ENCODE measurements at regions not wholly inside any gene's neighbourhood (a gene's known extent, or its start where the extent isn't known, plus 50 kb on each side); places are given as distances from the start of the nearest gene placed in this dataset.

DNA sequence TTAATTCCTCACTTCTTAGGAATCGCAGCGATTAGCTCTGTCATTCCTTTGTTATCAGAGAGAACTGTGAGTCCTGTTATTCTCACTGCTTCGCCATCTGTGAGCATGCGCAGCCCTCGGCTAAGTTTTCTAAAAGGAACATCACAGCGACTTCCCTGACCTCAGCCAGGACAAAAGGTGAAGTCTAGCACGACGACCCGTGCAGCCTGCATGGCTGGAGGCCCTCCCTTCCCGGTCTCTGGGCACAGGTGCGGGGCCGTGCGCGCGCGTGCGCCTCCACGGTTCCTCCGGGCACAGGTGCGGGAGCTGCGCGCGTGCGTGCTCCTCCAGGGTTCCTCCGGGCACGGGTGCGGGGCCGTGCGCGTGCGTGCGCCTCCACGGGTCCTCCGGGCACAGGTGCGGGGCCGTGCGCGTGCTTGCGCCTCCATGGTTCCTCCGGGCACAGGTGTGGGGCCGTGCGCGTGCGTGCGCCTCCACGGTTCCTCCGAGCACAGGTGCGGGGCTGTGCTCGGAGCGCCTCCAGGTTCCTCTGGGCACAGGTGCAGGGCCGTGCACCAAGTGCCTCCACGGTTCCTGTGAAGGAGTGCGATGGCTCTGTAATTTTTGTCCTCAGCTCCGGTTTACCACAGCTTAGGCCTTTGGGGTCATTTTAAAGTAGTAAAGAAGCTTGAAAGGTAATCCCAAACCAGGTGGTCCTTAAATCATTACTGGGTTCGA, 212.3 kb downstream of the ERMARD start:
- Histone ChIP-seq H3K27me3 (ENCODE audit: insufficient read depth, low read length) (peaks cover 23% of the 10 kb centered on the region), H3K4me3 (ENCODE audit: low read length) (no peak overlapping the region), H3K9me3 (ENCODE audit: insufficient read depth, low read depth, low read length) (no peaks in the 10 kb centered on the region), H3K9ac (ENCODE audit: low read depth, low read length) (no peak overlapping the region), H3K27ac (ENCODE audit: low read length) (no peak overlapping the region), H3K4me1 (ENCODE audit: insufficient read depth, low read length) (no peaks in the 10 kb centered on the region; the same call in 1 of the 2 replicates), H3K36me3 (ENCODE audit: insufficient read depth, low read depth, low read length) (no peaks in the 10 kb centered on the region)

- no peaks in the 10 kb centered on the region for H3K9me3 ChIP-seq (ENCODE audit: insufficient read depth, low read depth, low read length)
- no peak overlapping the region for H3K9ac ChIP-seq (ENCODE audit: low read depth, low read length)
- no peak overlapping the region for H3K27ac ChIP-seq (ENCODE audit: low read length)
- H3K4me1 ChIP-seq (ENCODE audit: insufficient read depth, low read length): no peaks in the 10 kb centered on the region; the same call in 1 of the 2 replicates
- H3K4me3 ChIP-seq (ENCODE audit: low read length): peak overlapping the region; percentile 59; the same call in 1 of the 2 replicates
- no peaks in the 10 kb centered on the region for H3K36me3 ChIP-seq (ENCODE audit: insufficient read depth, low read depth, low read length)
- H3K27me3 ChIP-seq (ENCODE audit: insufficient read depth, low read length): peaks cover 27% of the 10 kb centered on the region
Measured at GRCh38 chr6:169962604-169963469, 211.4 kb downstream of the ERMARD start.

- no peaks in the 10 kb centered on the region for H3K9me3 ChIP-seq (ENCODE audit: insufficient read depth, low read depth, low read length)
Measured at GRCh38 chr6:169961772-169962561, 210.5 kb downstream of the ERMARD start.

DNA sequence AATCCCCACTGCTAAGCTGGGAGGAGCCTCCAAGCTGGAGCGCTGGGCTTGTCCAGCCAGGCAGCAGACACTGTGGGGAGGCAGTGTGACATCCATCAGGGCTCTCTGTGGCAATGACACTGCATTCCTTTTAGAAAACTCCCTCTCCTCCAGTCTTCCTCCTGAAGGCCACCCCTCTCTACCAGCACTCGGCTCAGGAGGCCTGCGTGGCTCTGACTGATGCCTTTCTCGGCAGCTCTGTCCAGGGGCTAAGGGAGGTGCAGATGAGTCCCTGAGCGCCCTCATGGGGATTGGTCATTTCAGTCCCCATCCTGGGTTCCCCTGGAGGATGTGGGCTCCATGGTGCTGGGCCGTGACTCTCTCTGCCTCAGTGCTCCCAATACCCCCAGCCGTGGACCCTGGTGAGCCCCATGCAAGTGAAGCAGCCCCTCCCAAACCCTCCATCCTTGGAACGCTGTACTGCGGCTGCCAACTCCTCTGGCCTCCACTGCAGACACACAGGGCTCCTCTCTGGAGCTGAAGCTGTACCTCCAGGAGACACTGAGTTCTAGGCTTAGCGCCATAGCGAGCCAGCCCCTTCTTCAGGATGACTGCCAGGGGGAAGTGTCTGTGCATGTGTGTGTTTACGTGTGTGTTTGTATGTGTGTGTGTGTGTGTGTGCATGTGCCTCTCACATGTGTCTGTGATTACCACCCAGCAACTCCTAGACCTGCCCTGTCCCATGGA, 209.6 kb downstream of the ERMARD start:
- Histone ChIP-seq H3K27ac (ENCODE audit: low read length) (no peak overlapping the region), H3K9ac (ENCODE audit: low read depth, low read length) (no peak overlapping the region), H3K9me3 (ENCODE audit: insufficient read depth, low read depth, low read length) (no peaks in the 10 kb centered on the region), H3K4me3 (ENCODE audit: low read length) (peak overlapping the region; percentile 13; the same call in 1 of the 2 replicates), H3K27me3 (ENCODE audit: insufficient read depth, low read length) (peaks cover 27% of the 10 kb centered on the region), H3K4me1 (ENCODE audit: insufficient read depth, low read length) (no peaks in the 10 kb centered on the region; the same call in 1 of the 2 replicates), H3K36me3 (ENCODE audit: insufficient read depth, low read depth, low read length) (no peaks in the 10 kb centered on the region)

More at GRCh38 chr6:169961772-169962561, 210.5 kb downstream of the ERMARD start:
- Histone ChIP-seq H3K27me3 (ENCODE audit: insufficient read depth, low read length) (peaks cover 27% of the 10 kb centered on the region), H3K36me3 (ENCODE audit: insufficient read depth, low read depth, low read length) (no peaks in the 10 kb centered on the region), H3K9ac (ENCODE audit: low read depth, low read length) (no peak overlapping the region; the same call in 1 of the 2 replicates), H3K27ac (ENCODE audit: low read length) (no peak overlapping the region), H3K4me3 (ENCODE audit: low read length) (peak overlapping the region; percentile 59; the same call in 1 of the 2 replicates), H3K4me1 (ENCODE audit: insufficient read depth, low read length) (no peaks in the 10 kb centered on the region; the same call in 1 of the 2 replicates)

DNA sequence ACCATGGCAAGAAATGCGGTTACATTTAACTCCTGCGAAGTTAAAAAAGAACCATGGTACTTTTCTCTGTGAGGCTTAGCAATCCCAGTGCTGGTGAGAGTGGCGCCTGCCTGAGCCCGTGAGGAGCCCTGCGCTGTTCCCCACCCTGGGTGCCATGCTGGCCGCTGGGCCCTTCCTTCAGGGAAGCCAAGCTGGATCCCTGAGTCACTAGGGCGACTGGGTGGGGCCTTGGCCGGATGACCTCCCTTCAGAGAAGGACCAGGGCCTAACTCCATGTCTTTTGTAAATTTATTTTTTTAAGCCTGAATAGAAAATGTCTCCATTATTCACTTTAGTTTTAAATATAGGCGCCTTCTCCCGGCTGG, 209.1 kb downstream of the ERMARD start:
- Histone ChIP-seq H3K4me1 (ENCODE audit: insufficient read depth, low read length) (peaks cover 1% of the 10 kb centered on the region; the same call in 1 of the 2 replicates), H3K36me3 (ENCODE audit: insufficient read depth, low read depth, low read length) (no peaks in the 10 kb centered on the region), H3K4me3 (ENCODE audit: low read length) (no peak overlapping the region), H3K9ac (ENCODE audit: low read depth, low read length) (no peak overlapping the region), H3K27me3 (ENCODE audit: insufficient read depth, low read length) (peaks cover 27% of the 10 kb centered on the region), H3K9me3 (ENCODE audit: insufficient read depth, low read depth, low read length) (no peaks in the 10 kb centered on the region), H3K27ac (ENCODE audit: low read length) (no peak overlapping the region)

DNA sequence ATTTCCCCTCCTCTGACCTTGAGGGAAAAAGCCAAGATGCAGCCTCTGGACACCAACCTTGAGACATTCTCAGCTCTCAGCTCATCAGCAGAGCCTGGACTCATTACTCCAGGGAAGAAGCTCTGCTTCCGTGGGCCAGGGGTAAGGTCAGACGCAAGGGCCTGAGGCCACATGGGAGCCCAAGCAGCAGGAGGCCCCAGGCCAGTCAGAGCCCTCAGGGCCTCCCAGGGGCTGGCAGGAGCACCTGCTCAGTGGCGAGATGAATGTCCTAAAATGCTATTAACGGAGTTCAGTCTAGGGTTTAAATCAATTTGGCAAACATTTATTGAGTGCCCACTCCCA, 208.6 kb downstream of the ERMARD start:
- H3K27ac ChIP-seq (ENCODE audit: low read length): no peak overlapping the region
- no peaks in the 10 kb centered on the region for H3K9me3 ChIP-seq (ENCODE audit: insufficient read depth, low read depth, low read length)

GRCh38 chr6:169959136-169960002, 207.9 kb downstream of the ERMARD start:
- H3K4me1 ChIP-seq (ENCODE audit: insufficient read depth, low read length): peaks cover 3% of the 10 kb centered on the region; the same call in 1 of the 2 replicates
- peaks cover 27% of the 10 kb centered on the region for H3K27me3 ChIP-seq (ENCODE audit: insufficient read depth, low read length)
- no peaks in the 10 kb centered on the region for H3K9me3 ChIP-seq (ENCODE audit: insufficient read depth, low read depth, low read length)
- H3K9ac ChIP-seq (ENCODE audit: low read depth, low read length): no peak overlapping the region
- no peak overlapping the region for H3K27ac ChIP-seq (ENCODE audit: low read length)
- no peaks in the 10 kb centered on the region for H3K36me3 ChIP-seq (ENCODE audit: insufficient read depth, low read depth, low read length)
- H3K4me3 ChIP-seq (ENCODE audit: low read length): no peak overlapping the region

More for the DNA sequence above, 208.6 kb downstream of the ERMARD start:
- H3K4me3 ChIP-seq (ENCODE audit: low read length): no peak overlapping the region
- no peak overlapping the region for H3K9ac ChIP-seq (ENCODE audit: low read depth, low read length)
- peaks cover 27% of the 10 kb centered on the region for H3K27me3 ChIP-seq (ENCODE audit: insufficient read depth, low read length)
- peaks cover 3% of the 10 kb centered on the region; the same call in 1 of the 2 replicates for H3K4me1 ChIP-seq (ENCODE audit: insufficient read depth, low read length)
- H3K36me3 ChIP-seq (ENCODE audit: insufficient read depth, low read depth, low read length): no peaks in the 10 kb centered on the region

- Histone ChIP-seq H3K27me3 (ENCODE audit: insufficient read depth, low read length) (peaks cover 26% of the 10 kb centered on the region), H3K36me3 (ENCODE audit: insufficient read depth, low read depth, low read length) (no peaks in the 10 kb centered on the region), H3K4me1 (ENCODE audit: insufficient read depth, low read length) (peaks cover 3% of the 10 kb centered on the region; the same call in 1 of the 2 replicates), H3K4me3 (ENCODE audit: low read length) (no peak overlapping the region), H3K27ac (ENCODE audit: low read length) (no peak overlapping the region), H3K9me3 (ENCODE audit: insufficient read depth, low read depth, low read length) (no peaks in the 10 kb centered on the region), H3K9ac (ENCODE audit: low read depth, low read length) (no peak overlapping the region)
Measured at GRCh38 chr6:169958510-169958909, 207.1 kb downstream of the ERMARD start.

GRCh38 chr6:169957351-169957963, 206.0 kb downstream of the ERMARD start:
- Histone ChIP-seq H3K36me3 (ENCODE audit: insufficient read depth, low read depth, low read length) (no peaks in the 10 kb centered on the region), H3K4me1 (ENCODE audit: insufficient read depth, low read length) (peaks cover 3% of the 10 kb centered on the region; the same call in 1 of the 2 replicates), H3K27ac (ENCODE audit: low read length) (no peak overlapping the region), H3K27me3 (ENCODE audit: insufficient read depth, low read length) (peaks cover 16% of the 10 kb centered on the region), H3K9me3 (ENCODE audit: insufficient read depth, low read depth, low read length) (no peaks in the 10 kb centered on the region), H3K9ac (ENCODE audit: low read depth, low read length) (no peak overlapping the region), H3K4me3 (ENCODE audit: low read length) (no peak overlapping the region)

DNA sequence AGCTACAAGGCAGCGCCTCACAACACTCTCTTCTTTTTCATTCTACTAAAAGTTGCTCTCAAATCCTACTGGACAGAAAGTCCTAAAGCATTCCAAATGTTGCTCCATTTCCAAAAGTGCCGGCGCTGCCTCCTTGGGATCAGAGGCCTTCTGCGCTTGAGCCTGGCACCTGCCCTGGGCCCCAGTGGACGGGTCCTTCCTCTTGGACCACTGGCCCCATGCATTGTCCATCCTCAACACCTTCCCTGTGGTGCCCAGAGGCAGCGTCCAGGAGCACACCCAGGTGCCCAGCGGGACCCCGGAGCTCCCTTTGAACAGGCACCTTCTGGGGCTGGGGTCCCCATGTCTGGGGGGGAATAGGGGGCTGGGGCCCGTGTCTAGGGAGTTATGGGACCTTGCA, 205.2 kb downstream of the ERMARD start:
- no peak overlapping the region for H3K27ac ChIP-seq (ENCODE audit: low read length)
- no peak overlapping the region for H3K9ac ChIP-seq (ENCODE audit: low read depth, low read length)
- no peaks in the 10 kb centered on the region for H3K36me3 ChIP-seq (ENCODE audit: insufficient read depth, low read depth, low read length)
- no peaks in the 10 kb centered on the region for H3K9me3 ChIP-seq (ENCODE audit: insufficient read depth, low read depth, low read length)
- 0 out of 2 replicates have a peak, but pooled peaks cover 3% of the 10 kb centered on the region for H3K4me1 ChIP-seq (ENCODE audit: insufficient read depth, low read length)
- H3K27me3 ChIP-seq (ENCODE audit: insufficient read depth, low read length): peaks cover 11% of the 10 kb centered on the region
- no peak overlapping the region for H3K4me3 ChIP-seq (ENCODE audit: low read length)

Data from iPS-20b (cell line).